ENCODE measurements at regions not wholly inside any gene's neighbourhood (a gene's known extent, or its start where the extent isn't known, plus 50 kb on each side); places are given as distances from the start of the nearest gene placed in this dataset.

DNA sequence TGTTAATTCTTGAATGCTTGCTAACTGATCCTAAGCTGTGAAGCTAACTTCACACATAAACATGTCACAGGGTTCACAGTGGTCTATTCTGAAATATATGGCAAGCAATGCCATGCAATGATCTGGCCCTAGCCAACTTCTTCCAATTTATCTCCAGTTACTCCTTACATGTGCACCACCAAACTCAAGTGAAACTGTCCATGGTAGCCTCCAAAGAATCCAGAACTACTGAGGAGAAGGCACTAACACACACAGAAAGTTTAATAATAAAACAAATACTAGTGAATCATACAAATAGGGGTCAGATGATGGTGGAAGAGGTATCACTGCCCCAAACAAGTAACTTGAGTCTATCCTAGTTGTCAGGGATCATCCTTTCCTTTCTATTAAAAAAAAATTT, 172.6 kb upstream of the RAB4A start:
- no peak overlapping the region for H3K4me3 ChIP-seq (ENCODE audit: low read depth, low read length)
- no peaks in the 10 kb centered on the region for H3K36me3 ChIP-seq (ENCODE audit: control insufficient read depth, insufficient read depth, low read length)
- no peak overlapping the region for H3K9ac ChIP-seq (ENCODE audit: low read length)
- peaks cover 31% of the 10 kb centered on the region for H3K4me1 ChIP-seq (ENCODE audit: control insufficient read depth, insufficient read depth, low read length)
- no peaks in the 10 kb centered on the region for H3K27me3 ChIP-seq (ENCODE audit: control insufficient read depth, insufficient read depth, low read length)
- H3K27ac ChIP-seq (ENCODE audit: low read depth, low read length) = no peak overlapping the region
- peaks cover 9% of the 10 kb centered on the region; the same call in 1 of the 2 replicates for H3K9me3 ChIP-seq (ENCODE audit: control insufficient read depth, insufficient read depth, low read depth, low read length)

DNA sequence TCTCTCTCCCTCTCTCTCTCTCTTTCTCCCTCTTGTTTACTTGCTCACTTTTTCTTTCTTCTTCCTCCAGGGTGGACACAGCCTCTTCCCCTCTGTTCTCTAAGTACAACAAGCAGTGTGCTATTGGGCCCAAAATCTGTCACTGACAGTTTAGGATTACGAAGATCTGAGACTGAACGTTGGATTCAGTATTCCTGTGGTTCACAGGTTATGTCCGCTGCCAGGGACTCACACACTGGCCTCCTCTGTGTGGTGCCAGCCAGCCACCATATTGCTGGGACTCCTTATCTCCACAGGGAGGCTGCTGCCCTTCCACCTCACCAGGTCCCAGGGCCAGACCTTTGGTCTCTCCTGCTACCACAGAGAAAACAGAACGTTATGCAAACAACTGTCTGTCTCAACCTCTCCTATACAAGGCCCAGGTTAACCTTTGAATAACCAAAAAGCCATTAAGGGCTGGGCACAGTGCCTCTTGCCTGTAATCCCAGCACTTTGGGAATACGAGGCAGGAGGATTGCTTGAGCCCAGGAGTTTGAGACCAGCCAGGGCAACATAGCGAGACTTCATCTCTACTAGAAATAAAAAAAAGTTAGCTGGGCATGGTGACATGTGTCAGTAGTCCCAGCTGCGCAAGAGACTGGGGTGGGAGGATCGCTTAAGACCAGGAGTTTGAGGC, 171.9 kb upstream of the RAB4A start:
- Histone ChIP-seq H3K4me3 (ENCODE audit: low read depth, low read length) (no peak overlapping the region), H3K36me3 (ENCODE audit: control insufficient read depth, insufficient read depth, low read length) (no peaks in the 10 kb centered on the region), H3K9ac (ENCODE audit: low read length) (no peak overlapping the region), H3K27me3 (ENCODE audit: control insufficient read depth, insufficient read depth, low read length) (no peaks in the 10 kb centered on the region), H3K9me3 (ENCODE audit: control insufficient read depth, insufficient read depth, low read depth, low read length) (peaks cover 9% of the 10 kb centered on the region; the same call in 1 of the 2 replicates), H3K4me1 (ENCODE audit: control insufficient read depth, insufficient read depth, low read length) (peaks cover 24% of the 10 kb centered on the region), H3K27ac (ENCODE audit: low read depth, low read length) (no peak overlapping the region)

DNA sequence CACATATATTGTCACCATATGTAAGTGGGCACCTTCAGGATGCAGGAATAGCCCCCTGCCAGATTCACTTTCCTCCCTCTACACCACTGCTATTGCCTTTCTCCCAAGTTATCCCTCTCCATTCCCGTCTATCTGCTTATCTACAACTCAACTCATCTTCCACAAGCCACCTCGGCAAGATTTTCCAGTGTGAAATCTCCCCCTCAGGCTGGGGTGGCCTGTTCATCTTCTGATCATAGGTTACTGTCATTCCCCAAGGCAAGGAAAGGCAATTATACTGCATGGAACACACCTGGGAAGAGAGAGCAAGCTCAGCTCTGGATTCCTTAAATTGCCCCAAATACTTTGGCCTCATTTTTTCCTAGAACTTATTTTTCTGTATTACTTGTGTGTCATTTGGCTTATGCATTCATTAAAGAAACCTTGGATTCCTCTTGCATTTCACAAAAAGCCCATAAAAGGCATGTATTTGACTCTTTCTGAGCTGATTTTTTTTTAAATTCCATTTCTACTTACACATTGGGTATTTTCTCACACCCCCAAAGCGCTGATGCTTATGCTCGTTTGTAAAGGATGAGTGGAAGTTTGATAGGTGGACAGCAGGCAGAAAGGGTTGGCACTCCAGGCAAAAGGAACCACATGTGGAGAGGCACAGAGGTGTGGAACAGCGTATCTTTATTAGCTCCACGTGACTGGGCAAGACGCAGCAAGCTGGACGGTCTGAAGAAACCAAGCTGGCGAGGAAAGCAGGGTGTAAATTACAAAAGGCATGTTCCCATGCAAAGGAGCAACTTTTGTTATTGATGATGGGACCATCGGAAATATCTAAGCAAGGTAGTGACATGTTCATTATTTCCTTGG, 169.7 kb upstream of the RAB4A start:
- no peaks in the 10 kb centered on the region for H3K36me3 ChIP-seq (ENCODE audit: control insufficient read depth, insufficient read depth, low read length)
- peaks cover 3% of the 10 kb centered on the region; the same call in 1 of the 2 replicates for H3K9me3 ChIP-seq (ENCODE audit: control insufficient read depth, insufficient read depth, low read depth, low read length)
- H3K9ac ChIP-seq (ENCODE audit: low read length) = no peak overlapping the region
- H3K4me1 ChIP-seq (ENCODE audit: control insufficient read depth, insufficient read depth, low read length) = peaks cover 12% of the 10 kb centered on the region; the same call in 1 of the 2 replicates
- no peak overlapping the region for H3K27ac ChIP-seq (ENCODE audit: low read depth, low read length)
- no peaks in the 10 kb centered on the region for H3K27me3 ChIP-seq (ENCODE audit: control insufficient read depth, insufficient read depth, low read length)
- no peak overlapping the region for H3K4me3 ChIP-seq (ENCODE audit: low read depth, low read length)

DNA sequence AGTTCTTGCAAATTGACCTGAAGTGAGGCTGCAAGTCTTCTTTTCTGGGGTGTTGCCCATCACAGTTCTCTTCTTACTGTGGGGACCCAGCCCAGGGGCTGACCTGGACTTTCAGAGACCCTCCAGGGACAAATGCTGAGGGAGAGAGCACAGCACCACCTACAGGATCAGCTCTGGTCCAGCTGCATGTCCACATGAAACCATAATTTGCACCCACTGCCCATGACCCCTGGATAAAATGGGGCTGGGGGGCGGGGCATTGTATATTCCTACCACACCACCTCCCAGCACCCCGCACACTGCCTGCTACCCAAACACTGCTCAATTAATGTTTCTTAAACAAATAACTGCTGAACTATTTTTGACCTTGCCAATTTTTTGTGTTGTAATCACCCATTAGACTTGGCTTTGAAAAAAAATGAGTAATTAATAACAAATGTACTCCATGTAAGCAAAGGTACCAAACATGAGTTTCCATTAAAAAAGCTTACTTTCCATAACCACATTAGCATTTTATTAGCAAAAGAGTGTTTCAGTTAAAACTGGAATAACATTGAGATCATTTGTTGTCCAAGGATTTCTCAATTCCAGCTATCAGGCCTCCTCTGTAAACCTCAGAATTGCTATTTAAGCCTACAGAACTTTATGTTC, 168.0 kb upstream of the RAB4A start:
- Histone ChIP-seq H3K4me1 (ENCODE audit: control insufficient read depth, insufficient read depth, low read length) (peaks cover 11% of the 10 kb centered on the region; the same call in 1 of the 2 replicates), H3K36me3 (ENCODE audit: control insufficient read depth, insufficient read depth, low read length) (no peaks in the 10 kb centered on the region), H3K4me3 (ENCODE audit: low read depth, low read length) (no peak overlapping the region), H3K9ac (ENCODE audit: low read length) (no peak overlapping the region), H3K9me3 (ENCODE audit: control insufficient read depth, insufficient read depth, low read depth, low read length) (no peaks in the 10 kb centered on the region; the same call in 1 of the 2 replicates), H3K27me3 (ENCODE audit: control insufficient read depth, insufficient read depth, low read length) (no peaks in the 10 kb centered on the region), H3K27ac (ENCODE audit: low read depth, low read length) (no peak overlapping the region)

DNA sequence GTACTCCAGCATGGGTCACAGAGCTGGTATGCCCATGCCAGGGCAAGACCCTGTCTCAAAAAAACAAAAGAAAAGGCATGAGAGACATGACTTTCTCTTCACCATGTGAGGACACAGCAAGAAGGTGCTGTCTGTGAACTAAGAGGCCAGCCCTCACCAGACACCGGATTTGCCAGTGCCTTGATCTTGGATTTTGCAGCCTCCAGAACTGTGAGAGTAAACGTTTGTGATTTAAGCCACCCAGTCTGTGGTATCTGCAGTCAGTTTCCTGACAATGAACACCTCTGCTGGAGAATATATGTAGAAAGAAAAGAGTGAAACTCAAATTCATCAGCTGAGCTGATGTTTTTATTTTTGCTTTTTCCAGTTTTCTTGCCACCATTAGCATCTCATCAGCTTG, 166.3 kb upstream of the RAB4A start:
- Histone ChIP-seq H3K9ac (ENCODE audit: low read length) (no peak overlapping the region), H3K4me3 (ENCODE audit: low read depth, low read length) (no peak overlapping the region), H3K27me3 (ENCODE audit: control insufficient read depth, insufficient read depth, low read length) (no peaks in the 10 kb centered on the region), H3K9me3 (ENCODE audit: control insufficient read depth, insufficient read depth, low read depth, low read length) (no peaks in the 10 kb centered on the region; the same call in 1 of the 2 replicates), H3K27ac (ENCODE audit: low read depth, low read length) (no peak overlapping the region), H3K4me1 (ENCODE audit: control insufficient read depth, insufficient read depth, low read length) (peaks cover 16% of the 10 kb centered on the region), H3K36me3 (ENCODE audit: control insufficient read depth, insufficient read depth, low read length) (no peaks in the 10 kb centered on the region)

DNA sequence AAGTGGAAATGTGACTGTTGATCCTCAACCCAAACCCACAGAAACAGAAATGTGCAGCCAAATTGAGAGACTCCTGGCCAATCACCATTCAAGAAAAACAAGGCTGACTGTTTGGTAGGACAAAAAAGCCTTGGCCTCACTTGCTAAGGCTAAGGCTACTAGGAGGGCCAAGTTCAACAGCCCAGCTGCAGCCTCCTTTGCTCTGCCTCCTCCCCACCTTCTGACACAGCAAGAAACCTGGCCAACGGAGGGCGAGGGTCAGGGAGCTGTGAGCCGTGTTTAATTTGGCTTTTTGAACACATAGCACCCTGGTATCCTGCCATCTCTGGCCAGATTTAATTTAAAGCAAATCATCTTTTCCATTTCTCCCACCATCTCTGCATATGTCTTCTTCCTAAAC, 165.8 kb upstream of the RAB4A start:
- no peak overlapping the region for H3K9ac ChIP-seq (ENCODE audit: low read length)
- no peak overlapping the region for H3K27ac ChIP-seq (ENCODE audit: low read depth, low read length)
- H3K9me3 ChIP-seq (ENCODE audit: control insufficient read depth, insufficient read depth, low read depth, low read length) = no peaks in the 10 kb centered on the region; the same call in 1 of the 2 replicates
- no peaks in the 10 kb centered on the region for H3K36me3 ChIP-seq (ENCODE audit: control insufficient read depth, insufficient read depth, low read length)
- H3K27me3 ChIP-seq (ENCODE audit: control insufficient read depth, insufficient read depth, low read length) = no peaks in the 10 kb centered on the region
- peaks cover 16% of the 10 kb centered on the region for H3K4me1 ChIP-seq (ENCODE audit: control insufficient read depth, insufficient read depth, low read length)
- no peak overlapping the region for H3K4me3 ChIP-seq (ENCODE audit: low read depth, low read length)

GRCh38 chr1:229105822-229106525, 164.9 kb upstream of the RAB4A start:
- no peaks in the 10 kb centered on the region for H3K27me3 ChIP-seq (ENCODE audit: control insufficient read depth, insufficient read depth, low read length)
- H3K9ac ChIP-seq (ENCODE audit: low read length) = no peak overlapping the region
- H3K36me3 ChIP-seq (ENCODE audit: control insufficient read depth, insufficient read depth, low read length) = no peaks in the 10 kb centered on the region
- no peaks in the 10 kb centered on the region; the same call in 1 of the 2 replicates for H3K9me3 ChIP-seq (ENCODE audit: control insufficient read depth, insufficient read depth, low read depth, low read length)
- no peak overlapping the region for H3K27ac ChIP-seq (ENCODE audit: low read depth, low read length)
- no peak overlapping the region for H3K4me3 ChIP-seq (ENCODE audit: low read depth, low read length)
- H3K4me1 ChIP-seq (ENCODE audit: control insufficient read depth, insufficient read depth, low read length) = peaks cover 16% of the 10 kb centered on the region

- Histone ChIP-seq H3K27me3 (ENCODE audit: control insufficient read depth, insufficient read depth, low read length) (no peaks in the 10 kb centered on the region), H3K36me3 (ENCODE audit: control insufficient read depth, insufficient read depth, low read length) (no peaks in the 10 kb centered on the region), H3K4me1 (ENCODE audit: control insufficient read depth, insufficient read depth, low read length) (peaks cover 16% of the 10 kb centered on the region), H3K9me3 (ENCODE audit: control insufficient read depth, insufficient read depth, low read depth, low read length) (no peaks in the 10 kb centered on the region; the same call in 1 of the 2 replicates), H3K27ac (ENCODE audit: low read depth, low read length) (no peak overlapping the region), H3K9ac (ENCODE audit: low read length) (no peak overlapping the region), H3K4me3 (ENCODE audit: low read depth, low read length) (no peak overlapping the region)
Observed at GRCh38 chr1:229106526-229107125, 164.3 kb upstream of the RAB4A start.

DNA sequence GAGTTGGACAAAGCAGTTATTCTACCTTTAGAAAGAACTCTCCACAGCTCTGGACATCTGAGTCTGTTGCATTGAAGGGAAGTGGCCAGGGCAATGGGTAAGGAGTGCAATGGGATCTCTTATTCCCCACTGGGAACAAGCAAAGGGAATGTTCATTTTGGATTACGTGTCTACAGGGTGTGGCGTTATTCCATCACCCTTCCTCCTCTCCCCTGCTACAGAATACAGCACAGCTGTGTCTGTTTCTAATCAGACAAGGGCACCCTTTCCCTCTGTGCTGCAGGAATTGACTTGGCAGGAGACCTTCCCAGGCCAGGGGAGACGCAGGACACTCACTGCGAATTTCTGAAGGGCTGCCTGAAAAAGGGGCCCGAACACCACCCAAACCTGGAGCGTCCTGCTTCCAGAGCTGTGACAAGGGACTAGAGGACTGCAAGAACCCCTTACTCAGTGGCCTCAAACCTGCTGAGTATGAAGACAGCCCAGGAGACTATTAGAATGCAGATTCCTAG, 163.6 kb upstream of the RAB4A start:
- H3K27ac ChIP-seq (ENCODE audit: low read depth, low read length) = no peak overlapping the region
- H3K9ac ChIP-seq (ENCODE audit: low read length) = no peak overlapping the region
- H3K9me3 ChIP-seq (ENCODE audit: control insufficient read depth, insufficient read depth, low read depth, low read length) = no peaks in the 10 kb centered on the region; the same call in 1 of the 2 replicates
- H3K27me3 ChIP-seq (ENCODE audit: control insufficient read depth, insufficient read depth, low read length) = no peaks in the 10 kb centered on the region
- H3K4me3 ChIP-seq (ENCODE audit: low read depth, low read length) = no peak overlapping the region
- H3K36me3 ChIP-seq (ENCODE audit: control insufficient read depth, insufficient read depth, low read length) = no peaks in the 10 kb centered on the region
- peaks cover 16% of the 10 kb centered on the region for H3K4me1 ChIP-seq (ENCODE audit: control insufficient read depth, insufficient read depth, low read length)

DNA sequence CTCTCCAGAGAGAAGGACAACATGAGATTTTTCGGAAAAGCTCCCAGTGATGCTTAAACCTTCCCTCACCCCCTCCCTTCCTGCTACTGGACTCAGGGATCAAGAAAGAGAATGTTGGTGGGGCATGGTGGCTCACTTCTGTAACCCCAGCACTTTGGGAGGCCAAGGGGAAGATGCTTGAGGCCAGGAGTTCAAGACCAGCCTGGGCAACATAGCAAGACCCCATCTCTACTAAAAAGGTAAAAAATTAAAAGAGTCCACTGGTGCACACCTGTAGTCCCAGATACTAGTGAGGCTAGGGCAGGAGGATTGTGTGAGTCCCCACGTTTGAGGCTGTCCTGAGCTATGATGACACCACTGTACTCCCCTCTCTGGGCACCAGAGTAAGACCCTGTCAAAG, 162.9 kb upstream of the RAB4A start:
- Histone ChIP-seq H3K4me1 (ENCODE audit: control insufficient read depth, insufficient read depth, low read length) (peaks cover 16% of the 10 kb centered on the region), H3K36me3 (ENCODE audit: control insufficient read depth, insufficient read depth, low read length) (no peaks in the 10 kb centered on the region), H3K9ac (ENCODE audit: low read length) (no peak overlapping the region), H3K27ac (ENCODE audit: low read depth, low read length) (no peak overlapping the region), H3K27me3 (ENCODE audit: control insufficient read depth, insufficient read depth, low read length) (no peaks in the 10 kb centered on the region), H3K4me3 (ENCODE audit: low read depth, low read length) (no peak overlapping the region), H3K9me3 (ENCODE audit: control insufficient read depth, insufficient read depth, low read depth, low read length) (no peaks in the 10 kb centered on the region; the same call in 1 of the 2 replicates)

Data from HUES6 (cell line).